ENCODE measurements at regions not wholly inside any gene's neighbourhood (a gene's known extent, or its start where the extent isn't known, plus 50 kb on each side); places are given as distances from the start of the nearest gene placed in this dataset.

GRCh38 chr2:6183226-6183625, 491.0 kb downstream of the SOX11 start:
- Histone ChIP-seq H3K4ac (replicated peaks; ENCODE audit: insufficient read length, low read depth, low read length) (no peak overlapping the region), H3K36me3 (ENCODE audit: control insufficient read depth in 2 of 4, insufficient read depth in 4 of 4, low read length in 3 of 4) (no peaks in the 10 kb centered on the region), H2BK12ac (ENCODE audit: low read depth, low read length) (no peak overlapping the region), H3K23me2 (ENCODE audit: low read depth, low read length) (no peaks in the 10 kb centered on the region; the same call in 1 of the 2 replicates), H3K79me2 (ENCODE audit: control insufficient read depth in 1 of 2, insufficient read depth in 2 of 2, low read length in 2 of 2) (no peaks in the 10 kb centered on the region), H3K27me3 (replicated peaks in 1 of 4; ENCODE audit: control insufficient read depth in 3 of 4, extremely low read depth in 1 of 4, insufficient read depth in 3 of 4, low read length in 3 of 4) (no peaks in the 10 kb centered on the region), H3K9me3 (ENCODE audit: insufficient read depth in 2 of 2, low read depth in 1 of 2, low read length in 1 of 2) (no peaks in the 10 kb centered on the region), H2BK5ac (ENCODE audit: low read depth, low read length) (no peak overlapping the region), H4K8ac (ENCODE audit: extremely low read depth, insufficient read depth, low read length) (no peak overlapping the region), H3K4me2 (ENCODE audit: insufficient read depth in 1 of 2, low read depth in 2 of 2, low read length in 2 of 2) (no peak overlapping the region), H2BK20ac (ENCODE audit: low read length) (no peak overlapping the region), H2AK5ac (ENCODE audit: low read depth, low read length) (no peak overlapping the region), H4K91ac (replicated peaks; ENCODE audit: insufficient read length, low read length) (no peak overlapping the region), H3K56ac (replicated peaks; ENCODE audit: insufficient read length, low read depth, low read length) (no peak overlapping the region), H3K4me3 (ENCODE audit: extremely low read depth in 1 of 4, insufficient read depth in 2 of 4, low read depth in 3 of 4, low read length in 4 of 4) (no peak overlapping the region), H3K14ac (ENCODE audit: insufficient read length) (no peak overlapping the region), H2BK15ac (ENCODE audit: low read length) (no peak overlapping the region), H3K27ac (ENCODE audit: low read depth, low read length) (no peak overlapping the region), H2AFZ (ENCODE audit: low read length) (no peak overlapping the region), H3K9ac (replicated peaks in 1 of 4; ENCODE audit: extremely low read depth in 1 of 4, low read depth in 3 of 4, low read length in 3 of 4) (no peak overlapping the region), H4K20me1 (replicated peaks in 1 of 2; ENCODE audit: control insufficient read depth in 1 of 2, insufficient read depth in 2 of 2, low read length in 2 of 2) (no peaks in the 10 kb centered on the region), H3K79me1 (ENCODE audit: low read depth, low read length) (no peaks in the 10 kb centered on the region), H2BK120ac (replicated peaks; ENCODE audit: low read depth, low read length) (no peak overlapping the region), H4K5ac (ENCODE audit: insufficient read length, low read depth, low read length) (no peak overlapping the region), H3K23ac (ENCODE audit: insufficient read length) (no peak overlapping the region), H3K4me1 (replicated peaks in 1 of 4; ENCODE audit: control insufficient read depth in 3 of 4, insufficient read depth in 4 of 4, low read length in 3 of 4) (peaks cover 0 to 5% (median 0%) of the 10 kb centered on the region in 4 experiments; a peak in 1 of 7 replicates), H3K18ac (ENCODE audit: extremely low read depth, low read length) (no peak overlapping the region)
- ChIA-PET POLR2A (ENCODE audit: partially characterized antibody) (no interaction called here), CTCF (ENCODE audit: partially characterized antibody) (no interaction called here)
- DNase-seq (ENCODE audit: low read depth in 1 of 2, low spot score in 2 of 2) (no peak), FAIRE-seq (no peak)
- TF ChIP-seq TAF1 (IDR thresholded peaks at IDR 0.05; ENCODE audit: low read depth, low read length), result no peak
- no peak for TF ChIP-seq SP2 (IDR thresholded peaks at IDR 0.05; ENCODE audit: low read length)
- TF ChIP-seq KDM1A (IDR thresholded peaks at IDR 0.05; ENCODE audit: borderline replicate concordance, low read length), result no peak
- TF ChIP-seq MAFK (IDR thresholded peaks at IDR 0.05; ENCODE audit: low read depth, low read length), result no peak
- TF ChIP-seq CREB1 (IDR thresholded peaks at IDR 0.05), result no peak
- WGBS, 2 experiments (ENCODE audit: extremely low coverage in 1 of 2, insufficient coverage in 1 of 2, insufficient read length in 1 of 2, insufficient replicate concordance in 2 of 2, low coverage in 1 of 2, low lambda C conversion rate in 2 of 2, missing lambda C conversion rate in 1 of 2), result 100% methylated on average over 1 of the region's 1 CpG; no CpG with 5 or more reads in 1 of the 2 experiments

Measured in H1 (cell line).